Transverse colon (tissue), 4 donors: ENCODE measurements at regions not wholly inside any gene's neighbourhood (a gene's known extent, or its start where the extent isn't known, plus 50 kb on each side); places are given as distances from the start of the nearest gene placed in this dataset.

ENCODE experiments used
- DNase-seq: peaks from one replicate; pipeline ENCODE4 v3.0.0-alpha.2; 2019
- H3K27ac ChIP-seq, 4 donors: fragments of 200-600 bp; sonication (generic); 2 replicates each; pipeline ENCODE4 v1.5.1; 2016 to 2018; ENCODE audit warnings: inconsistent platforms in 4 of 4
- H3K27me3 ChIP-seq: fragments of 200-600 bp; sonication (generic); 2 replicates; pipeline ENCODE4 v1.5.1; 2017; ENCODE audit warnings: inconsistent platforms
- H3K36me3 ChIP-seq, 4 donors: fragments of 200-600 bp; sonication (generic); 2 replicates each; pipeline ENCODE4 v1.5.1; 2017 to 2019; ENCODE audit warnings: inconsistent platforms in 4 of 4
- H3K4me1 ChIP-seq, 4 donors: fragments of 200-600 bp; sonication (generic); 2 replicates each; pipeline ENCODE4 v1.5.1; 2017 to 2020; ENCODE audit warnings: inconsistent platforms in 4 of 4
- H3K4me3 ChIP-seq, 4 donors: fragments of 200-600 bp; sonication (generic); 1 replicate in 1 of 4; 2 replicates in 3 of 4; pipeline versions ENCODE4 v1.5.1 to v1.6.1; 2017 to 2019; ENCODE audit warnings: inconsistent platforms in 4 of 4
- H3K9me3 ChIP-seq, 2 donors: fragments of 200-600 bp; sonication (generic); 2 replicates each; pipeline ENCODE4 v1.5.1; 2017 to 2019; ENCODE audit warnings: inconsistent platforms in 2 of 2
- EP300 ChIP-seq: sonication (generic); formaldehyde crosslinking; IDR thresholded peaks from one replicate; pipeline ENCODE4 v1.6.1; 2017; ENCODE audit warnings: antibody characterized with exemption, low read depth
- POLR2A ChIP-seq: fragments of 450-650 bp; IDR thresholded peaks from one replicate; pipeline ENCODE4 v1.6.1; 2016; ENCODE audit warnings: antibody characterized with exemption, mild to moderate bottlenecking, moderate library complexity
- POLR2AphosphoS5 ChIP-seq, 3 donors: sonication (generic); formaldehyde crosslinking; IDR thresholded peaks; one replicate each; pipeline ENCODE4 v1.6.1; 2016; ENCODE audit warnings: antibody characterized with exemption in 3 of 3
- WGBS, 2 donors: methylation state at CpG; one replicate each; pipeline ENCODE4 v1.1.5; 2018; ENCODE audit warnings: low coverage in 1 of 2; 5-methylcytosine and 5-hydroxymethylcytosine counted together
- in situ Hi-C, 4 donors: fragments of 200-750 bp; cut with MboI; loops; one replicate each; pipeline versions ENCODE4 v1.15.0 to v1.15.1; 2017; ENCODE audit warnings: low sequenced_read_pairs in 3 of 4, low pct_ligation_motif_present in 1 of 4, low pct_unique_long_range_greater_than_20kb in 1 of 4
- intact Hi-C: fragments of 100-400 bp; cut with DNase I; formaldehyde crosslinking; loops from one replicate; pipeline ENCODE4 v1.15.1; 2023; ENCODE audit warnings: low total_unique reads
- TF ChIP-seq, protein P1 (sequence below), 5 experiments: fragments of 200-600 bp in 3 of 5; fragments of 450-650 bp in 2 of 5; sonication (generic) in 3 of 5; IDR thresholded peaks; 1 replicate in 2 of 5; 2 replicates in 3 of 5; pipeline ENCODE4 v1.5.1; 2016 to 2017; ENCODE audit warnings: antibody characterized with exemption in 5 of 5, inconsistent platforms in 3 of 5, mild to moderate bottlenecking in 2 of 5, moderate library complexity in 1 of 5

GRCh38 chr4:170979736-170980135 is 833.5 kb upstream of the GALNTL6 start:
- no peak for DNase-seq
- in situ Hi-C loops = no loop called here

GRCh38 chr4:170978990-170979389 is 834.2 kb upstream of the GALNTL6 start:
- DNase-seq = no peak
- intact Hi-C loops (no loop called here), in situ Hi-C loops (no loop called here)
- WGBS, 2 donors = 92% methylated on average over 6 of the region's 6 CpGs; no CpG with 5 or more reads in 1 of the 2 donors
- H3K27ac ChIP-seq = no peak overlapping the region
- H3K4me3 ChIP-seq = no peak overlapping the region
- H3K9me3 ChIP-seq = no peaks in the 10 kb centered on the region
- no peaks in the 10 kb centered on the region for H3K36me3 ChIP-seq
- H3K27me3 ChIP-seq = no peaks in the 10 kb centered on the region
- H3K4me1 ChIP-seq = no peaks in the 10 kb centered on the region
- TF ChIP-seq POLR2A (no peak), EP300 (no peak), POLR2AphosphoS5 (IDR thresholded peaks at IDR 0.05) (no peak)
- TF ChIP-seq, protein P1, sequence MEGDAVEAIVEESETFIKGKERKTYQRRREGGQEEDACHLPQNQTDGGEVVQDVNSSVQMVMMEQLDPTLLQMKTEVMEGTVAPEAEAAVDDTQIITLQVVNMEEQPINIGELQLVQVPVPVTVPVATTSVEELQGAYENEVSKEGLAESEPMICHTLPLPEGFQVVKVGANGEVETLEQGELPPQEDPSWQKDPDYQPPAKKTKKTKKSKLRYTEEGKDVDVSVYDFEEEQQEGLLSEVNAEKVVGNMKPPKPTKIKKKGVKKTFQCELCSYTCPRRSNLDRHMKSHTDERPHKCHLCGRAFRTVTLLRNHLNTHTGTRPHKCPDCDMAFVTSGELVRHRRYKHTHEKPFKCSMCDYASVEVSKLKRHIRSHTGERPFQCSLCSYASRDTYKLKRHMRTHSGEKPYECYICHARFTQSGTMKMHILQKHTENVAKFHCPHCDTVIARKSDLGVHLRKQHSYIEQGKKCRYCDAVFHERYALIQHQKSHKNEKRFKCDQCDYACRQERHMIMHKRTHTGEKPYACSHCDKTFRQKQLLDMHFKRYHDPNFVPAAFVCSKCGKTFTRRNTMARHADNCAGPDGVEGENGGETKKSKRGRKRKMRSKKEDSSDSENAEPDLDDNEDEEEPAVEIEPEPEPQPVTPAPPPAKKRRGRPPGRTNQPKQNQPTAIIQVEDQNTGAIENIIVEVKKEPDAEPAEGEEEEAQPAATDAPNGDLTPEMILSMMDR (IDR thresholded peaks at IDR 0.05) = no peak

More at GRCh38 chr4:170979736-170980135, 833.5 kb upstream of the GALNTL6 start:
- Histone ChIP-seq H3K4me1 (no peaks in the 10 kb centered on the region), H3K9me3 (no peaks in the 10 kb centered on the region), H3K36me3 (no peaks in the 10 kb centered on the region), H3K27ac (no peak overlapping the region), H3K27me3 (no peaks in the 10 kb centered on the region), H3K4me3 (no peak overlapping the region)
- WGBS, 2 donors = 81 to 96% methylated on average over 2 to 6 of the region's 6 CpGs
- intact Hi-C loops = no loop called here
- TF ChIP-seq POLR2A (no peak), POLR2AphosphoS5 (IDR thresholded peaks at IDR 0.05) (no peak), EP300 (no peak)
- TF ChIP-seq, protein P1 (IDR thresholded peaks at IDR 0.05) = no peak

GRCh38 chr4:170949084-170949483 is 859.3 kb upstream of the AADAT start:
- Histone ChIP-seq H3K4me3 (no peak overlapping the region), H3K4me1 (no peaks in the 10 kb centered on the region), H3K27me3 (no peaks in the 10 kb centered on the region), H3K9me3 (no peaks in the 10 kb centered on the region), H3K36me3 (no peaks in the 10 kb centered on the region), H3K27ac (no peak overlapping the region)
- in situ Hi-C loops = no loop called here
- no peak for DNase-seq
- WGBS, 2 donors = 57 to 80% methylated on average over 3 of the region's 3 CpGs
- intact Hi-C loops = no loop called here
- no peak for TF ChIP-seq POLR2A
- TF ChIP-seq, protein P1 (IDR thresholded peaks at IDR 0.05) = no peak
- TF ChIP-seq POLR2AphosphoS5 (IDR thresholded peaks at IDR 0.05) = no peak
- TF ChIP-seq EP300 = no peak

DNA sequence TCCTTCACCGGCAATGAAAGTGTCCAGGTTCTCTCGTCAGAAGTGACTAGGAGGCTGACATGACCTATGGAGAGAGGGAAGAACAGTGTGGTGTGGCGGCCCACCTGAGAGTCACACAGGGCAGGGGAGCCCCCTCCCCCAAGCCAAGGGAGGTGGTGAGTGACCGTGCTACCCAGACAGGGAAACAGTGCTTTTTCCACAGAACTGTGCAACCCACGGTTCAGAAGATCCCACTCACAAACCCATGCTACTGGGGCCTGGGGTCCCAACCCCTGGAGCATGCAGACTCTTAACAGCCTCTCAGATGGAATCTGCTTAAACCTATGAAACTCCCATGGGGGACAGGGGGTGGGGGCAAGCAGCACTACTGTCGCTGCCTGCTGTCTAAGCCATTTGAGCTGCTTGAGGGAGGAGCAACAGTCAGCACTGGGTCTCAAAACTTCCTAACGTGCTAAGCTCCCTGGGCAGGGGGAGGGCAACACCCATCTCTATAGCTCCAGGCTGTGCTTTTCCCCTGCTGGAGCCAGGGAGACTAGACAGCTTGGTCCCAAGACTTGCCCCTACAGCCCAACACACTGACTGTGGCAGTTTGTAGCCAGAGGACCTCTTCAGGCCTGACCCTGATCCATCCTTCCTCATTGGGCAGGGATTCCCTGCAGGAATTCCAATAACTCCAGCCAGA is 850.4 kb upstream of the AADAT start:
- H3K4me1 ChIP-seq = no peaks in the 10 kb centered on the region
- no peak for DNase-seq
- no peaks in the 10 kb centered on the region for H3K36me3 ChIP-seq
- H3K27me3 ChIP-seq = no peaks in the 10 kb centered on the region
- in situ Hi-C loops (no loop called here), intact Hi-C loops (no loop called here)
- no peak overlapping the region for H3K27ac ChIP-seq
- no peak overlapping the region for H3K4me3 ChIP-seq
- H3K9me3 ChIP-seq = peaks cover 0 to 3% of the 10 kb centered on the region in 2 donors
- TF ChIP-seq, protein P1 (IDR thresholded peaks at IDR 0.05) = no peak
- TF ChIP-seq POLR2A (no peak), EP300 (no peak), POLR2AphosphoS5 (IDR thresholded peaks at IDR 0.05) (no peak)
- WGBS, 2 donors = 69 to 100% methylated on average over 1 to 6 of the region's 7 CpGs
